Brain microvascular endothelial cell (primary cell): ENCODE measurements at regions not wholly inside any gene's neighbourhood (a gene's known extent, or its start where the extent isn't known, plus 50 kb on each side); places are given as distances from the start of the nearest gene placed in this dataset.

Experiments
- DNase-seq: peaks from one replicate; pipeline ENCODE4 v3.0.0-alpha.2; 2020
- H3K27ac ChIP-seq: fragments of 250-450 bp; sonication (Bioruptor Pico); 2 replicates; pipeline ENCODE4 v1.5.1; 2020; ENCODE audit warnings: mild to moderate bottlenecking, moderate library complexity
- H3K27me3 ChIP-seq: fragments of 250-450 bp; sonication (Bioruptor Pico); replicated peaks from 2 replicates; pipeline ENCODE4 v1.5.1; 2020; ENCODE audit warnings: mild to moderate bottlenecking
- H3K36me3 ChIP-seq: fragments of 250-450 bp; sonication (Bioruptor Pico); replicated peaks from 2 replicates; pipeline ENCODE4 v1.5.1; 2020; ENCODE audit warnings: mild to moderate bottlenecking
- H3K4me3 ChIP-seq: 2 replicates; pipeline ENCODE4 v1.5.1; 2011; ENCODE audit warnings: low read depth, mild to moderate bottlenecking, control low read depth, low read length, moderate library complexity
- CTCF ChIP-seq: IDR thresholded peaks from 2 replicates; pipeline ENCODE4 v1.5.1; 2011; ENCODE audit warnings: low read depth, mild to moderate bottlenecking, moderate library complexity, low read length, control low read depth, inconsistent platforms; ENCODE audit errors: missing control alignments
- in situ Hi-C: cut with HindIII; loops from 2 replicates; pipeline ENCODE4 v1.10.0; 2017; ENCODE audit warnings: low sequenced_read_pairs, low pct_ligation_motif_present

- DNase-seq = no peak
- TF ChIP-seq CTCF = no peak
- no peaks in the 10 kb centered on the region for H3K36me3 ChIP-seq
- H3K27me3 ChIP-seq = no peaks in the 10 kb centered on the region
- H3K4me3 ChIP-seq = no peak overlapping the region
- in situ Hi-C loops = no loop called here
- no peak overlapping the region for H3K27ac ChIP-seq
These were observed 117.6 kb downstream of the MAGEB17 start for GRCh38 chrX:16284842-16285241.

GRCh38 chrX:16290997-16291396 is 123.7 kb downstream of the MAGEB17 start:
- H3K4me3 ChIP-seq = no peak overlapping the region
- DNase-seq = no peak
- no peak overlapping the region for H3K27ac ChIP-seq
- H3K27me3 ChIP-seq = no peaks in the 10 kb centered on the region
- in situ Hi-C loops = no loop called here
- H3K36me3 ChIP-seq = no peaks in the 10 kb centered on the region
- TF ChIP-seq CTCF = no peak

- DNase-seq = no peak
- H3K36me3 ChIP-seq = no peaks in the 10 kb centered on the region
- H3K27ac ChIP-seq = no peak overlapping the region
- TF ChIP-seq CTCF = no peak
- no peaks in the 10 kb centered on the region for H3K27me3 ChIP-seq
- in situ Hi-C loops = no loop called here
- H3K4me3 ChIP-seq = no peak overlapping the region
These were observed 133.6 kb downstream of the MAGEB17 start for GRCh38 chrX:16300831-16301230.

- in situ Hi-C loops = no loop called here
These were observed 137.5 kb downstream of the MAGEB17 start for GRCh38 chrX:16304751-16305150.

GRCh38 chrX:16305187-16305586 is 137.9 kb downstream of the MAGEB17 start:
- in situ Hi-C loops = no loop called here
- H3K27ac ChIP-seq = no peak overlapping the region
- no peak for TF ChIP-seq CTCF
- no peak for DNase-seq
- no peaks in the 10 kb centered on the region for H3K27me3 ChIP-seq
- H3K4me3 ChIP-seq = no peak overlapping the region
- no peaks in the 10 kb centered on the region for H3K36me3 ChIP-seq

More at GRCh38 chrX:16304751-16305150, 137.5 kb downstream of the MAGEB17 start:
- no peaks in the 10 kb centered on the region for H3K36me3 ChIP-seq
- DNase-seq = no peak
- TF ChIP-seq CTCF = no peak
- no peak overlapping the region for H3K27ac ChIP-seq
- H3K27me3 ChIP-seq = no peaks in the 10 kb centered on the region
- no peak overlapping the region for H3K4me3 ChIP-seq

- no peak overlapping the region for H3K4me3 ChIP-seq
- H3K27me3 ChIP-seq = no peaks in the 10 kb centered on the region
- no peak for TF ChIP-seq CTCF
- in situ Hi-C loops = no loop called here
- no peaks in the 10 kb centered on the region for H3K36me3 ChIP-seq
- no peak for DNase-seq
- no peak overlapping the region for H3K27ac ChIP-seq
These were observed 140.7 kb downstream of the MAGEB17 start for GRCh38 chrX:16307950-16308349.
